Superior temporal gyrus (tissue), 1 donor: ENCODE measurements at regions not wholly inside any gene's neighbourhood (a gene's known extent, or its start where the extent isn't known, plus 50 kb on each side); places are given as distances from the start of the nearest gene placed in this dataset.
"Not testable (repeated sequence)": the region's sequence is repeated elsewhere in the genome, so short reads cannot be mapped to it uniquely, and the experiment has no call there.

Experiments
- DNase-seq: peaks from one replicate; pipeline ENCODE4 v3.0.0-alpha.2; 2016; ENCODE audit errors: extremely low spot score

DNA sequence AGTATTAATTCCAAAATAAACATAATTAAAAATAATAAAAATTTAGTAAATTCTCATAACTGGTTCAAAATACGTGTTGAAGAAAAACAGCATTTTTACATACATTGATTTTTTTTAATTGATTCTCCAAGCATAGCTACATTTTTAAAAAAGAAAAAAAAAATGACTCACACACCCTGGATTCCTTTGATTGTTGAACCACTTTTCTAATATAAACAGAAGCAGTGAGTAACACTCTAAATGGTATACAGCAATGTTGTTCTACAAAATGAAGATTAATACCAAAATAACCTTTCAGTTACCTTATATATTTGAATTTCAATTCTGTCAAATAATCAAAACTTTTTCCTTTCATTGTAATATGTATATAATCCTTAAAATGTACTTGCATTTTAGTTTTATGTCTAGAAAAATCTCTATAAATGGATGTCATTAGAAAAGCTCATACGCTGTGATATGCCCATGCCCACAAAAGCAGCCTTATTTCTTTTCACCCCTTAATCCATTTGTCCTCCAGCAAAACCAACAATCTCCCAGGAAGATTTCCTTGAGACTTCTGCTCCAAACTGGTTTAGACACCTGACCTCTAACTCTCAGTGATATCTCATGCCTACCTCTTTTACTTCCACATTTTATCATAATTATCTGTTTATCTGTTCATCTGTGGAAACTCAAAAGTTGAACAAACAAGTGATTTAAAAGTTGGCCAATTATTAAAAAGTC, 246.4 kb upstream of the NR5A2 start:
- DNase-seq = no peak

DNA sequence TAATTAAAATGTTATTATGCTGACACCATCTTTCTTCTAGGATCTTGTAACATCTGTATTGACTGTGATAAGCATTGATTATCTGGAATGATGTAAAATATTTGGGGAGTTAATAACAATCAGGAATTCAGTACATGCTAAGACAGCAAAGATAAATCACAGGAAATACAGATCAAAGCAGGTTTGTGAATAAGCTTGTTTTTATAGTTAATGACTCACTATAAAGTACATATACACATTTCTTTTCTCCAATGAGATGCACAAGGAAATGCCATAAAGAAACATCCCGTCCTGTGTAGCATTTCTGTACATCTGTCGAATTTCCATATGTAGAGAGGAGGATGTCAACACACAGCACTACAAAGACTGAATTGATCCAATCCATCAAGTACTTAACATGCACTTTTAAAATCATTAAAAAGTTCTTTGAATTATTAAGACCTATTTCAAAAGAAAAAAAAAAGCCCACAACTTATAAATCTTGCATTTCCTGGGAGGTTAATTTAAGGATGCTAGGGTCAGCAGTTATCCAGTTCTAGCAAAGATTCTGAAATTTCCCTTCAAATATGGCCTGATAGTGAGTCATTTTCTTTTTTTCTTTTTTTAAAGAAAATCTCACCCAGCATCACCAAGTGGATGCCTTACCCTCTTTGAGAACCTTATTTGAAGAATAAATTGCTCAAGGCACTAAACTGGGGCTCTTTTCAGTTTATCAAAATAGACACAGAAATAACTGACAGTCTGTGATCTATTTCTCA, 243.2 kb upstream of the NR5A2 start:
- DNase-seq = no peak

DNA sequence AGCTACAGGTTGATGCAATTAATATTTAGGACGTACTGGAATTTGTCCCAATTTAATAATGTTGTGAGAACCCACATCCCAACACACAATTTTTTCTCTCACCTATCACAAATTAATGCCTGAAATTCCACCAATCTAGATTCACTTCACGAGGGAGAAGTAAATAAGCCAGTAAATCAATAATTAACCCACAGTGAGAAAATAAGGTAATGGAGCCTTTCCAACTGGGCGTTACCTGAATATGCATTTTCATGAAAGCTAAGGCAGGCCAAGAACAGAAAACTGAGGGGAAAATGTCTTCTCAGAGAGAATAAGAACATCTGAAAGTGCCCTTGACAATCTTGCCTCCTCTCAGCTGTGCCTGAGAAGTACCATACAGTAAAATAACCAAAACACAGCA, 240.8 kb upstream of the NR5A2 start:
- no peak for DNase-seq

DNA sequence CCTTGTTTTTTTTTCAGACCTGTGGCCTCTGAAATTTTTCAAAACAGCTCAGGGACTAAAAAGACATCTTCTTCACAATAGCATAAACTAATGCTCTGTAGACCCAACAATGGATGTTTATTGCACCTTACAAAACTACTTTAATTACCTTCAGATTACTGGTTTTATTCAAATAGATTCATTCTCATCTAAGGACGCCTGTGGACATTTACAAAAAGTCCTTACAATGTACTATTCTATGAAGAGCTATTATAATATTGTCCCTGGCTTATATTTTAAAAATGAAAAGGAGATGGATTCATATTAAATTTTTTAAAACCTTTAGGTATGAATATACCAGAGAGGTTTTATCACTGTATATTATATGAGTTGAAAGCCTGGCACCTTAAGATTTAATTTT, 238.4 kb upstream of the NR5A2 start:
- DNase-seq = no peak

DNA sequence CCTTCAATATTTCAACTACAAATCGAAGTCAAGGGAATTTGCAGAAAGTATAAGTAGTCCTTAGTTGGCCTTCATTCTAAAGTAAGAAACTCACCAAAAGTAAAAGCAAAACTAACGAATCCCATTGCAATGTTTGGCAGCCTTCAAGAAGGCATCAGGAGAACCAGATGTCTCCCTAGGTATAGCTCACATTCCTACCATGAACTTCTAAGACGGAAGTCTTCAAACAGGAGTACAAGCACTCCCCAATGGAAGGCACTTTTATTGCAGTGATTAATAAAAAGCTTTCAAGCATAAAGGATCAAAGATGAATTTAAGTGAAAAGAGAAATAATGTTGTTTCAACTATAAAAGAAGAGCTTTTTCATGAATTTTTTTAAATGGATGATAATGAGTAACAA, 236.0 kb upstream of the NR5A2 start:
- DNase-seq = no peak

DNA sequence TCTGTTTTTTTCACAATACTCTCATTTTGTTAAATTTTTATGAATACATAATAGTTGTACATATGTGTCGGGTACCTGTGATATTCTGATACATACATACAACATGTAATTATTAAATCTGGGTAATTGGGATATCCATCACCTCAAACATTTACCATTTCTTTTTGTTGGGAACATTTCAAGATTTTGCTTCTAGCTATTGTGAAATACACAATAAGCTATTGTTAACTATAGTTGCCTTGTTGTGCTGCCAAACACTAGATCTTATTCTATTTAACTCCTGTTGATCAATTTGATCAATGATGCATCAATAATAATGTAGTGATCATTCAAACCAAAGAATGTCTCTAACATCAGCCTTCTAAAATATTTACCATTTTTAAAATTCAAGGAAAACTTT, 234.6 kb upstream of the NR5A2 start:
- DNase-seq = no peak

DNA sequence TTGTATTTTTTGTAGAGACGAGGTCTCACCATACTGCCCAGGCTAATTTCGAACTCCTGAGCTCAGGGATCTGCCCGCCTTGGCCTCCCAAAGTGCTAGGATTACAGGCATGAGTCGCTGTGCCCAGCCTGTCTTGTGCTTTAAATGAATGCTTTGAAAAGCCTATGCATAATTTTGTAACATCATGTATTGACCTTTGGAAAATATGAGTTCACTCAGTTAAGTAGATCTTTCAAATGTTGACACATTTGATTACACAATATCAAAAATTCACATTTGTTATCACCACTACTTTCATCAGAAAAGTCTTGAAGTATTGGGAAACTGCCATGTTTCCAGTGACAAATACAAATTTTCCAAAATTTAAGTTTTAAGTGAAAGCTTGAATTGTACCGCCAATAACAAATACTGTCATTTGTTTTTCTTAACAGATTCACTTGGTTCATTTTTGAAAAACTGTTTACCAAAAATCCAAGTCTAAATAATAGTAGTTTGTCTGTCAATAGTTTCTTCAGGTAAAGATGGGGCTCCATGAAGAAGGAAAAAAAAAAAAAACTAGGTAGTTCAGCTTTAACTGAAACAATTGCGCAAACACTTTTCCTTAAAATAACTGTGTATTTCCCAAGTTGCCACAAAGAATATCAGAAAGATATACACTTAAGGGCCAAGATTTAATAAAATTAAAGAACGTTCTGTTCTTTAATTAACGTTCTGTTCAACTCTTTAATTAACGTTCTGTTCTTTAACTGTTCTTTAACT, 233.2 kb upstream of the NR5A2 start:
- no peak for DNase-seq

DNA sequence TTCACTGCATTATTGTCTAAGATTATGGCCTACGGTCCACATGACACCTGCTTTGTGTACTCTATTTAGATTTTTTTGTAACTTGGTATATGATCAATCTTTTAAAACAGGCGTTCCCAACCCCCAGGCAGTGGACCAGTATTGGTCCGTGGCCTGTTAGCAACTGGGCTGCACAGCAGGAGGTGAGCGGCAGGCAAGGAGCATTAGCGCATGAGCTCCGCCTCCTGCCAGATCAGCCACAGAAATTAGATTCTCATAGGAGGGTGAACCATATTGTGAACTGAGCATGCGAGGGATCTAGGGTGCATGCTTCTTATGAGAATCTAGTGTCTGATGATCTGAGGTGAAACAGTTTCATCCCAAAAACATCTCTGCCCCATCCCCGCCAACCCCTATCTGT, 228.4 kb upstream of the NR5A2 start:
- no peak for DNase-seq

DNA sequence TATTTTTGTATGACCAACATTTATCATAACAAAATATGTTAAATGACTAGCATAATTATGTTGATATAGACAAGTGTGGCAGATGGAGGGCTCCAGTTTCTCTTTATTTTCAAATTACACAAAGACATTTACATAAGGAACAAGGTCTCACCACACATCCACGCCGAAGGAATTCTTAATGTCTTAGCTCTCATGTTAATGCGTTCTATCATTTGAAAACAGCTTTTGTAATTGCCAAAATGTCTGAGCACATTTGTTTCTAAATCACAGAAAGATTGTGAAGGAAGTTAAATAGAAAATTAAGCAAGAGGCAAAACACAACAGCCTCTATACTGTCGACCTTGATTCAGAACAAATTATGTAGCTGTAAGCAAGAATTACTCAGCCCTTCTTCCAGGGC, 223.0 kb upstream of the NR5A2 start:
- no peak for DNase-seq

DNA sequence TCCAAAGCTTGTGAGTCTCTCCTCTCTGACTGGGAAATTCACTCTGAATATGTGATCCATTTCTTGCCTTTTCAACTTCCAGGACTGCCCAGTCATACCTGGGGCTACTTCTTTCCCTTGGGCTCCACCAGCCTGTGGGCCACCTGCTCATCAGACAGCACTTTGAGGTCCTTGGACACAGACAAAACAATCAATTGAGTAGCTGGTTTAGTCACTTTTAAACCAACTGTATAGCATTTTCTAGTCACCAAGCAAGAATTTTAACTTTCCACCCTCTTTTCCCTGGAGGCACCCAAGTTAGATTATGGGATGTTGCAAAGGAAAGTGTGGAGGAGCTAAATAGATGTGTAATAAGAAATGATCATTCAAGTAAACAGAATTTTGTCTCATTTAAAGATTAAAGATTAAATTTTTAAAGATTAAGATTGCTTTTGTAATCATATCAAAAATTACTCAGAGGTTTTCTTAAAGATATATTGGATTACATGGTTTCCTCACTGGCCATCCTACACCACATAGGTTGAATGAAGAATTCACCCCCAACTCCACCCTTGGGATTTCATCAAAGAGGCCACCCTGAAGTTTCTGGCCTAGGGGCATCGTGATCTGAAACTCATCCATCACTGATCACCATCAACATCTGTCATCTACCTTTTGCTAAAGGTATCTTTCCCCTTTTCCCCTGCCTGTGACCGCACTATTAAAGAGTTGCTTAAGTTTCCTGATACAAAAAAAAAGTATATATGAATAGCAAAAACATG, 219.2 kb upstream of the NR5A2 start:
- DNase-seq = no peak

DNA sequence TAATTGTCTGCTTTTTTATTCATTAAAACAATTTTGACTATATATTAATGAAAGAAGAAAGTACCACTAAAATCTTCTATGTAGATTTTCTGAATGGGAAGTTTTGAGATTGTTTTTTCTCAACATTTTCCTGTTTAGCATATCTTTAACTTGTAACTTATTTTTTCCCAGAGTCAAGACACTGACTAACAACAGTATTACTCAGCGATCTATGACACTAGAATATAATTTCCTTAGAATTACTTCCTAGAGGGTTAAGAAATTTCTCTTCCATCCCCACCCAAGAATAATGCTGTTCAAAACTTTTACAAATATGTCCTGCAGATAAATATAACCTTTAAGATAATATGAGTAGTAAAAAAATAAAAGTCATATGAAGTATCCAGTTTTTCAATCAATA, 218.2 kb upstream of the NR5A2 start:
- DNase-seq = no peak

DNA sequence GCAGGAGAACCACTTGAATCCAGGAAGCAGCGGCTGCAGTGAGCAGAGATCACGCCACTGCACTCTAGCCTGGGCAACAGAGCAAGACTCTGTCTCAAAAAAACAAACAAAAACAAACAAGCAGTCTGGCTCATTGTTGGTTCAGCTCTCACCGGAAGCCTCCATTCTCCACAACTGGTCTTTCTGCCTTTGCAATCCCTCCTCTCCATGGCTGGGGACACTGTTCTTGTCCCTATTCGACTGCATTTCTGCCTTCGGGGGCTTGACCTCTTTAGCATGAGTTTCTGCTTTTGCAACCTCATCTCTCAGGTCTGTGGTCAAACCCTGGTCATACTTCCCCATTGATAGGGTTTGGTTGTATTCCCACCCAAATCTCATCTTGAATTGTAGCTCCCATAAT, 216.3 kb upstream of the NR5A2 start:
- no peak for DNase-seq

DNA sequence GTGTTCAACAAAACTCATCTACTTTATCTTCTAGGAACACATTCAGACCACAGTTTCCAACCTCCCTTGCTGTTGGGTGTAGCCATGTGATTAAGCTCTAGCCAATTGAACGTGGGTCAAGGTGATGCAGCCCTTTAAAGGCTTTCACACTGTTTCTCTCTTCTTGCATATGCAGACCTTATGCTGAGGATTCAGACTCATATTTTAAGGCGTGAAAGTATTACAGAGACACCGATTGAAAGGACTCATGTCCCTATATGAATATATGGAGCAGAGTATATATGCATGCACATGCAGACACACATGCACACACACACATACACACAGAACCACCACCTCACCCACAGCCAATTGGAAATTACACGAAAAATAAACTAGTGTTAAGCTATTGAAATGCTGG, 214.3 kb upstream of the NR5A2 start:
- no peak for DNase-seq

DNA sequence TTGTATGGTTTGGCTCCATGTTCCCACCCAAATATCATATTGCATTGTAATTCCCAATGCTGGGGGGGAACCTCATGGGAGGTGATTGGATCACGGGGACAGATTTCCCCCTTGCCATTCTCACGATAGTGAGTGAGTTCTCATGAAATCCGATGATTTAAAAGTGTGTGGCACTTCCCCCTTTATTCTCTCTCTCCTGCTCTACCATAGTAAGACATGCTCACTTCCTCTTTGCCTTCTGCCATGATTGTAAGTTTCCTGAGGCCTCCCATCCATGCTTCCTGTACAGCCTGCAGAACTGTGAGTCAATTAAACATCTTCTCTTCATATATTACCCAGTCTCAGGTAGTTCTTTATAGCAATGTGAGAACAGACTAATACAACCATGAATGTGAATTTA, 211.6 kb upstream of the NR5A2 start:
- DNase-seq = no peak

DNA sequence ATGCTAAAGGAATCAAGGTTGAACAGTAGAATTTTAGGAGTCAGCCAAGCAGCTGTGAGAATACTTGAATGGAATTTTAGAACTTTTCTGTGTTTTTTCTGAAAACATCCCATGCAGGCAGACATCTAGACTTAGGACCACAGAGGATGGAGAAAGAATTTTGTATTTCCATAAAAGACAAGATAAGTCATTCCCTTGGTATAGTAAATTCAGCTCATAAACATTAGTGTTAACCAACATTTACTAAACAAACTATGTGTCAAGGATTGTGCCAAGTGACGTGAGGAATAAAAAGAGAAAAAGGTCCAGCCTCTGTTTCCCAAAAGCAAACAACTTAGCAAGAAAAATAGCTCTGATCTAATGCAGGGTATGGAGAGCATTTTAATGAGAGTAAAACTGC, 210.2 kb upstream of the NR5A2 start:
- DNase-seq = no peak

DNA sequence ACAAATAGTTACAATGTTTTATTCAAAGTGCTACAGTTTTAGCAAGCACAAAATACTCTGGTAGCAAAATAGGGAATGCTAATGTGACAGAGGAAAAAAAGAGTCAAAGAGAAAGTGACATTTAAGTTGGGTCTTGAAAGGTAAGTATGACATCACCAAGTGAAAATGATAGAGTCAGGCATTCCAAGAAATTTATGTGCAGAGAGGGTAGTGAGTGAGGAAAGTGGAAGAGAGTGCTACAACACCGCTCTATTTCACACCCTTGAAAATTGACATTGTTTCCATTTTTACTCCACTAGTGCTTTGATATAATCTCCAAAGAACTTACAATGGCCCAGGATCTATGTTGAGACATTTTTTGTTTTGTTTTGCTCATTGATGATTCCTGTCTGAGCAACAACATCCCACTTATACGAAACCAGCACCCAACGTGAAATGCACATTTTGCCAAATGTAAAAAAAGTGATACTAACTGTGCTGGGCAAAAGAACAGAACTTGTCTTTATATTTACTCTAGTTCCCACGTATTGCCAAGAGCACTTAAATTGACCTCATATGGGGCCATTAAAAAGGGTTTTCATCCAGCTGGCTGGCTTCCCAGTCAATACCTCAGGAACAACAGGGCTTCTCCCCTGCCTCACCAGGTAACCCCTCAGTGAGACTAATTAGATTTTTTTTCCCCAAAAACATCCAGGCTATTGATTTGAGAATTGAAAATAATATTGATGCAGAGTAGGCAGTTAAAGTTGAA, 206.3 kb upstream of the NR5A2 start:
- DNase-seq = no peak

DNA sequence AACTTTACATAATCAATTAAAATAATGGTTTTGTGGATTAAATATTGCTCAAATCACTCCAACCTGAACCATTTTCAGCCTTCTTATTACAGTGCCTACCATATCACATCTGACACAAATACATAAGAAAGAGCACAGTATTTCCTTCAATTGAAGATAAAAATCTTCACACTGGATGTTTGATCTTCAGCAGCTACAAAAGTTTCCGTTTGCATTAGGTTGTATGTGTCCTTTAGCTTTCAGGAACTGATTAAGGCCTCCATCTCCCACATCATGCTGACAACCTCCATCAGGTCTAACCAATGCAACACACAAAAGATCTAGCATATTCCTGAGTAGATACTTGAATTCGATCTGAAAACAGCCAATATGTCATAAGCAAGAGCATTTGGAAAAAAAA, 195.1 kb upstream of the NR5A2 start:
- no peak for DNase-seq

DNA sequence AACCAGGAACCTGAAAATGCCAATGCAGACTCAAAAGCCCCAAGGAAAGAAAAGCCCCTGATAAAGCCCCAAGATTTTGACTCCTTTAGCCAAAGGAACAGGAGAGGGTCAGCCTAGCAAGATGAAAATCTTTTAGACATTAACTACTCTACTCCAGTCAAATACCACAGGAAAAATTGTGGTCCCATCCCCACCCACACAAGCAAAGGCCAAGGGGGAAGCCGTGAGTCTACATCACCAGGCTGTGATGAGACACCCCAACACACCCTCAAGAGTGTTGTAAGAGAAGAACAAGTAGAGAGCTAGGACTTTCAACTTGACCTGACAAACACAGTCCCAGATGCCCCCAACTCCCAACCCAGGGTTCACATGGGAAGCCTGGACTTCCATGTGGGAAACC, 192.8 kb upstream of the NR5A2 start:
- no peak for DNase-seq

DNA sequence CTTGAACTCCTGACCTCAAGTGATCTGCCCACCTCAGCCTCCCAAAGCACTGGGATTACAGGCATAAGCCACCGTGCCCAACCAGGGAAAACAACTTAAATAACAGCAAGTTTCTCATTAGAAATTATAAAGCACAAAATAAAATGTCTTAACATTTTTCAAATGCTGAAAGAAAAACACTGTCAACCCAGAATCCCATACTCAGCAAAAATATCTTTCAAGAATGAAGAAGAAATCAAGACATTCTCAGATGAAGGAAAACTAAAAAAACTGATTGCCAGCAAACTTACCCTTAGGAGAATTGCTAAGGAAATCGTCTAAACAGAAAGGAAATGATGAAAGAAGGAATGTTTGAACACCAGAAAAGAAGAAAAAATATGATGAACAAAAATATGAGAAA, 191.1 kb upstream of the NR5A2 start:
- DNase-seq = no peak

DNA sequence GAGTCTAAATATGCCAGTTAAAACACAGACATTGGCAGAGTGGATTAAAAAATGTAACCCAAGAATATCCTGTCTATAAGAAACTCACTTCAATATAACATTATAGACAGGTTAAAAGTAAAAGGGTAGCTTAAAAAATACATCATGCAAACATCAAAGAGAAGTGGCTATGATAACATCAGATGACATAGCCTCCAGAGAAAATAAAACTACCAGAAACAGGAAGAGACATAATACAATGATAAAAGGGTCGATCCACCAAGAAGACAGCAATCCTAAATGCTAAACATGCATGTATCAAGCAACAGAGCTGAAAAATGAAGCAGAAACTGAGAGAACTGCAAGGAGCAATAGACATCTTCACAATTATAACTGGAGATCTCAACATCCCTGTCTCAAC, 190.2 kb upstream of the NR5A2 start:
- DNase-seq = no peak

DNA sequence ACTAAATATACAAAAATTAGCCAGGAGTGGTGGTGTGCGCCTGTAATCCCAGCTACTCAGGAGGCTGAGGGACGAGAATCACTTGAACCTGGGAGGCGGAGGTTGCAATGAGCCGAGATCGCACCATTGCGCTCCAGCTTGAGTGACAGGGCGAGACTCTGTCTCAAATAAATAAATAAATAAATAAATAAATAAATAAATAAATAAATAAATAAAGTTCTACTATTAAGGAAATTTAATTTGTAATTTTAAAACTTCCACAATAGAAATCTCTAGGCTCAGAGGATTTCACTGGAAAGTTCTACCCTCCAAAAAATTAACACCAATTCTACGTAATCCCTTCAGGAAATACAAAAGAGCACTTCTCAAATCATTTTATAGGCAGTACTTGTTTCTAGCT, 187.9 kb upstream of the NR5A2 start:
- DNase-seq = not testable (repeated sequence)
